Occipital lobe (tissue), 1 donor: ENCODE measurements at regions not wholly inside any gene's neighbourhood (a gene's known extent, or its start where the extent isn't known, plus 50 kb on each side); places are given as distances from the start of the nearest gene placed in this dataset.
A peak's percentile ranks its signal among the peaks of the same experiment; 100 is the strongest.
"Not testable (repeated sequence)": the region's sequence is repeated elsewhere in the genome, so short reads cannot be mapped to it uniquely, and the experiment has no call there.

Experiments used
- DNase-seq: peaks from one replicate; lab custom pipeline; 2025; lab: John Stamatoyannopoulos, UW

GRCh38 chr22:48835364-48835763 lies 992.3 kb downstream of the BRD1 start:
- DNase-seq: no peak

GRCh38 chr22:48834404-48834803 lies 993.3 kb downstream of the BRD1 start:
- no peak for DNase-seq

GRCh38 chr22:48832592-48832991 lies 995.1 kb downstream of the BRD1 start:
- DNase-seq: no peak

GRCh38 chr22:48829908-48830307 lies 997.8 kb downstream of the BRD1 start:
- DNase-seq: no peak

GRCh38 chr22:48828688-48829087 lies 999.0 kb downstream of the BRD1 start:
- DNase-seq: no peak

- no peak for DNase-seq
Measured at GRCh38 chr22:48827904-48828555, 999.6 kb downstream of the BRD1 start.

- no peak for DNase-seq
Measured at GRCh38 chr22:48827268-48827846, 1000.3 kb downstream of the BRD1 start.

GRCh38 chr22:48826546-48826945 lies 1001.1 kb downstream of the BRD1 start:
- DNase-seq: no peak

- no peak for DNase-seq
Measured at GRCh38 chr22:48825802-48826520, 1001.7 kb downstream of the BRD1 start.

GRCh38 chr22:48824712-48825651 lies 1002.7 kb downstream of the BRD1 start:
- peak; percentile 47 for DNase-seq

- no peak for DNase-seq
Measured at GRCh38 chr22:48823941-48824340, 1003.7 kb downstream of the BRD1 start.

GRCh38 chr22:48822278-48823233 lies 1005.1 kb downstream of the BRD1 start:
- no peak for DNase-seq

GRCh38 chr22:48821727-48822126 lies 1005.9 kb downstream of the BRD1 start:
- DNase-seq: no peak

GRCh38 chr22:48821346-48821690 lies 1006.4 kb downstream of the BRD1 start:
- no peak for DNase-seq

- DNase-seq: no peak
Measured at GRCh38 chr22:48820481-48821345, 1007.0 kb downstream of the BRD1 start.

- no peak for DNase-seq
Measured at GRCh38 chr22:48819961-48820360, 1007.7 kb downstream of the BRD1 start.

- DNase-seq: no peak
Measured at GRCh38 chr22:48819232-48819631, 1008.4 kb downstream of the BRD1 start.

GRCh38 chr22:48817491-48817890 lies 1010.2 kb downstream of the BRD1 start:
- DNase-seq: not testable (repeated sequence)

- DNase-seq: no peak
Measured at GRCh38 chr22:48811885-48812284, 1015.8 kb downstream of the BRD1 start.
